Lower lobe of right lung (tissue), 2 donors: ENCODE measurements at regions not wholly inside any gene's neighbourhood (a gene's known extent, or its start where the extent isn't known, plus 50 kb on each side); places are given as distances from the start of the nearest gene placed in this dataset.

ENCODE experiments used
- ATAC-seq, 2 donors: fragments of 200-7000 bp; cut with Tn5 transposase; one replicate each; pipeline ENCODE4 v1.9.1; 2020 to 2022; ENCODE audit warnings: mild to moderate bottlenecking in 2 of 2, moderate library complexity in 2 of 2
- DNase-seq: peaks from one replicate; pipeline ENCODE4 v3.0.0-alpha.2; 2020
- H3K27ac ChIP-seq: fragments of 200-600 bp; one replicate; pipeline ENCODE4 v1.8.0; 2022
- H3K27me3 ChIP-seq: fragments of 200-600 bp; one replicate; pipeline ENCODE4 v1.8.0; 2022; ENCODE audit warnings: low read depth
- H3K36me3 ChIP-seq: fragments of 200-600 bp; one replicate; pipeline ENCODE4 v1.8.0; 2022; ENCODE audit warnings: mild to moderate bottlenecking
- H3K4me1 ChIP-seq: fragments of 200-600 bp; one replicate; pipeline ENCODE4 v1.8.0; 2022
- H3K4me3 ChIP-seq: fragments of 200-600 bp; one replicate; pipeline ENCODE4 v1.8.0; 2022; ENCODE audit warnings: mild to moderate bottlenecking
- H3K9me3 ChIP-seq: fragments of 200-600 bp; one replicate; pipeline ENCODE4 v1.8.0; 2022
- CTCF ChIP-seq: fragments of 200-600 bp; IDR thresholded peaks from one replicate; pipeline ENCODE4 v1.8.0; 2022; ENCODE audit warnings: antibody characterized with exemption, mild to moderate bottlenecking
- intact Hi-C: fragments of 100-400 bp; cut with DNase I; formaldehyde crosslinking; loops from one replicate; pipeline ENCODE4 v1.11.0; 2022
- donor health status: DM: no; HTN: yes; CAD: no; lungs with severe emphysema.

- no peak for DNase-seq
- no peaks in the 10 kb centered on the region for H3K4me1 ChIP-seq
- intact Hi-C loops = no loop called here
- no peaks in the 10 kb centered on the region for H3K36me3 ChIP-seq
- H3K27ac ChIP-seq = no peak overlapping the region
- TF ChIP-seq CTCF = no peak
- H3K4me3 ChIP-seq = no peak overlapping the region
- no peaks in the 10 kb centered on the region for H3K9me3 ChIP-seq
- no peak for ATAC-seq
- no peaks in the 10 kb centered on the region for H3K27me3 ChIP-seq
These were observed 288.2 kb downstream of the CENPW start for GRCh38 chr6:126628125-126628524.

GRCh38 chr6:126631363-126631762 is 291.4 kb downstream of the CENPW start:
- H3K4me3 ChIP-seq = no peak overlapping the region
- ATAC-seq (no peak), DNase-seq (no peak)
- TF ChIP-seq CTCF = no peak
- H3K4me1 ChIP-seq = no peaks in the 10 kb centered on the region
- H3K9me3 ChIP-seq = no peaks in the 10 kb centered on the region
- no peaks in the 10 kb centered on the region for H3K36me3 ChIP-seq
- H3K27me3 ChIP-seq = no peaks in the 10 kb centered on the region
- intact Hi-C loops = no loop called here
- no peak overlapping the region for H3K27ac ChIP-seq

GRCh38 chr6:126632271-126632670 is 292.4 kb downstream of the CENPW start:
- intact Hi-C loops = no loop called here

GRCh38 chr6:126633373-126633772 is 293.5 kb downstream of the CENPW start:
- Histone ChIP-seq H3K4me1 (no peaks in the 10 kb centered on the region), H3K4me3 (no peak overlapping the region), H3K36me3 (no peaks in the 10 kb centered on the region), H3K9me3 (no peaks in the 10 kb centered on the region), H3K27me3 (no peaks in the 10 kb centered on the region), H3K27ac (no peak overlapping the region)
- no peak for DNase-seq
- TF ChIP-seq CTCF = no peak
- ATAC-seq = no peak
- intact Hi-C loops = no loop called here

More at GRCh38 chr6:126632271-126632670, 292.4 kb downstream of the CENPW start:
- Histone ChIP-seq H3K36me3 (no peaks in the 10 kb centered on the region), H3K4me3 (no peak overlapping the region), H3K27ac (no peak overlapping the region), H3K9me3 (no peaks in the 10 kb centered on the region), H3K27me3 (no peaks in the 10 kb centered on the region), H3K4me1 (no peaks in the 10 kb centered on the region)
- DNase-seq = no peak
- TF ChIP-seq CTCF = no peak
- ATAC-seq = no peak

GRCh38 chr6:126640356-126640755 is 300.4 kb downstream of the CENPW start:
- no peaks in the 10 kb centered on the region for H3K9me3 ChIP-seq
- intact Hi-C loops = no loop called here

More at GRCh38 chr6:126640356-126640755, 300.4 kb downstream of the CENPW start:
- Histone ChIP-seq H3K4me3 (no peak overlapping the region), H3K4me1 (no peaks in the 10 kb centered on the region), H3K27ac (no peak overlapping the region), H3K27me3 (no peaks in the 10 kb centered on the region), H3K36me3 (no peaks in the 10 kb centered on the region)
- TF ChIP-seq CTCF = no peak
- DNase-seq (no peak), ATAC-seq (no peak)
